ENCODE measurements at regions not wholly inside any gene's neighbourhood (a gene's known extent, or its start where the extent isn't known, plus 50 kb on each side); places are given as distances from the start of the nearest gene placed in this dataset.

- ChIA-PET POLR2A (no interaction called here), CTCF (no interaction called here)
- ATAC-seq (no peak), DNase-seq (ENCODE audit: low read depth, low spot score) (no peak)
- no peak overlapping the region for H3K4me3 ChIP-seq (ENCODE audit: low read depth in 2 of 2, low read length in 2 of 2)
- H3K27me3 ChIP-seq (ENCODE audit: control insufficient read depth, insufficient read depth, low read length), result no peaks in the 10 kb centered on the region
- no peak overlapping the region for H3K27ac ChIP-seq (ENCODE audit: low read length)
- intact Hi-C loops (cut with micrococcal nuclease; ENCODE audit: unreplicated experiment) (no loop called here), in situ Hi-C loops (cut with HindIII; ENCODE audit: low pct_unique_long_range_greater_than_20kb, low sequenced_read_pairs) (no loop called here)
- no peaks in the 10 kb centered on the region for H3K9me3 ChIP-seq (ENCODE audit: control insufficient read depth, insufficient read depth, low read depth, low read length)
- no peaks in the 10 kb centered on the region for H3K36me3 ChIP-seq (ENCODE audit: control insufficient read depth, insufficient read depth, low read length)
- BruUV-seq (replicated peaks), result no TSS peak
- no peaks in the 10 kb centered on the region for H3K4me1 ChIP-seq (ENCODE audit: control insufficient read depth, insufficient read depth, low read length)
- TF ChIP-seq SIN3A (IDR thresholded peaks at IDR 0.05; ENCODE audit: borderline replicate concordance, insufficient read depth, low read depth, low read length) (no peak), REST (IDR thresholded peaks at IDR 0.05; ENCODE audit: insufficient read depth in 1 of 2, low read depth in 2 of 2, low read length in 1 of 2) (no peak), TCF7L2 (IDR thresholded peaks at IDR 0.05; ENCODE audit: low read depth, low read length) (no peak), POLR2AphosphoS5 (IDR thresholded peaks at IDR 0.05; ENCODE audit: low read depth, low read length) (no peak), CTCF (IDR thresholded peaks at IDR 0.05) (no peak)
Measured at GRCh38 chr2:20145497-20146193, 79.3 kb downstream of the SDC1 start.

- Histone ChIP-seq H3K4me3 (ENCODE audit: low read depth in 2 of 2, low read length in 2 of 2) (no peak overlapping the region), H3K36me3 (ENCODE audit: control insufficient read depth, insufficient read depth, low read length) (no peaks in the 10 kb centered on the region), H3K27me3 (ENCODE audit: control insufficient read depth, insufficient read depth, low read length) (no peaks in the 10 kb centered on the region), H3K27ac (ENCODE audit: low read length) (no peak overlapping the region), H3K9me3 (ENCODE audit: control insufficient read depth, insufficient read depth, low read depth, low read length) (no peaks in the 10 kb centered on the region), H3K4me1 (ENCODE audit: control insufficient read depth, insufficient read depth, low read length) (no peaks in the 10 kb centered on the region)
- ATAC-seq (no peak), DNase-seq (ENCODE audit: low read depth, low spot score) (no peak)
- ChIA-PET POLR2A (no interaction called here), CTCF (no interaction called here)
- TF ChIP-seq REST (IDR thresholded peaks at IDR 0.05; ENCODE audit: insufficient read depth in 1 of 2, low read depth in 2 of 2, low read length in 1 of 2), result no peak
- no peak for TF ChIP-seq SIN3A (IDR thresholded peaks at IDR 0.05; ENCODE audit: borderline replicate concordance, insufficient read depth, low read depth, low read length)
- no peak for TF ChIP-seq CTCF (IDR thresholded peaks at IDR 0.05)
- TF ChIP-seq TCF7L2 (IDR thresholded peaks at IDR 0.05; ENCODE audit: low read depth, low read length), result no peak
- in situ Hi-C loops (cut with HindIII; ENCODE audit: low pct_unique_long_range_greater_than_20kb, low sequenced_read_pairs), result no loop called here
- no TSS peak for BruUV-seq (replicated peaks)
- intact Hi-C loops (cut with micrococcal nuclease; ENCODE audit: unreplicated experiment), result no loop called here
Measured at GRCh38 chr2:20144861-20145260, 80.1 kb downstream of the SDC1 start.
